Tibial nerve (tissue), 4 donors: ENCODE measurements at regions not wholly inside any gene's neighbourhood (a gene's known extent, or its start where the extent isn't known, plus 50 kb on each side); places are given as distances from the start of the nearest gene placed in this dataset.

Source experiments
- EP300 ChIP-seq, 2 donors: sonication (generic); formaldehyde crosslinking; IDR thresholded peaks; one replicate each; pipeline ENCODE4 v1.6.1; 2017; ENCODE audit warnings: antibody characterized with exemption in 2 of 2, mild to moderate bottlenecking in 1 of 2
- POLR2A ChIP-seq, 2 donors: fragments of 450-650 bp; IDR thresholded peaks; one replicate each; pipeline ENCODE4 v1.6.1; 2017; ENCODE audit warnings: antibody characterized with exemption in 2 of 2, mild to moderate bottlenecking in 2 of 2, moderate library complexity in 2 of 2
- TF ChIP-seq, protein P1 (sequence below), 5 experiments: fragments of 200-600 bp in 3 of 5; fragments of 450-650 bp in 2 of 5; sonication (generic) in 3 of 5; IDR thresholded peaks; one replicate each; pipeline ENCODE4 v1.5.1; 2016 to 2019; ENCODE audit warnings: antibody characterized with exemption in 5 of 5, mild to moderate bottlenecking in 3 of 5, moderate library complexity in 2 of 5

DNA sequence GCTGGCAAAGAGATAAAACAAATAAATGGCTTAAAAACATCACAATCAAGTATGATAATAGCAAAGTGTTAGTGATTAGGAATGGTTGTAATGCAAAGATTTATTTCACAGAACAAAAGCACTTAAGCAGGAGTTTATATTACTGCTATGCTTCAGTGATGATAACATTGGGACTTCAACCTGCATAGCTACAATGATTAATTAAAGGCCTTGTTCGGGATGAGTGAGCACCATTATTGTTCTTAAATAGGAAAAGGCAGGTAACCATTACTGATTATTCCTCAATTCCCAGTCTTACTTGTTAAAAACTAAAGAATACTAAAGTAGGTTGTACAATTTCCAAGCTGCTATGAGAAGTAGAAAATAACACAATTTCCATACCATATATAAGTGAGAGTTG lies 1247.5 kb upstream of the CDH8 start:
- TF ChIP-seq POLR2A (IDR thresholded peaks at IDR 0.05) (no peak), EP300 (IDR thresholded peaks at IDR 0.05) (no peak)
- TF ChIP-seq, protein P1, sequence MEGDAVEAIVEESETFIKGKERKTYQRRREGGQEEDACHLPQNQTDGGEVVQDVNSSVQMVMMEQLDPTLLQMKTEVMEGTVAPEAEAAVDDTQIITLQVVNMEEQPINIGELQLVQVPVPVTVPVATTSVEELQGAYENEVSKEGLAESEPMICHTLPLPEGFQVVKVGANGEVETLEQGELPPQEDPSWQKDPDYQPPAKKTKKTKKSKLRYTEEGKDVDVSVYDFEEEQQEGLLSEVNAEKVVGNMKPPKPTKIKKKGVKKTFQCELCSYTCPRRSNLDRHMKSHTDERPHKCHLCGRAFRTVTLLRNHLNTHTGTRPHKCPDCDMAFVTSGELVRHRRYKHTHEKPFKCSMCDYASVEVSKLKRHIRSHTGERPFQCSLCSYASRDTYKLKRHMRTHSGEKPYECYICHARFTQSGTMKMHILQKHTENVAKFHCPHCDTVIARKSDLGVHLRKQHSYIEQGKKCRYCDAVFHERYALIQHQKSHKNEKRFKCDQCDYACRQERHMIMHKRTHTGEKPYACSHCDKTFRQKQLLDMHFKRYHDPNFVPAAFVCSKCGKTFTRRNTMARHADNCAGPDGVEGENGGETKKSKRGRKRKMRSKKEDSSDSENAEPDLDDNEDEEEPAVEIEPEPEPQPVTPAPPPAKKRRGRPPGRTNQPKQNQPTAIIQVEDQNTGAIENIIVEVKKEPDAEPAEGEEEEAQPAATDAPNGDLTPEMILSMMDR (IDR thresholded peaks at IDR 0.05): no peak
